Liver (tissue), 8 donors: ENCODE measurements at regions not wholly inside any gene's neighbourhood (a gene's known extent, or its start where the extent isn't known, plus 50 kb on each side); places are given as distances from the start of the nearest gene placed in this dataset.

Source experiments
- DNase-seq: peaks from one replicate; pipeline ENCODE4 v3.0.0-alpha.2; 2017; ENCODE audit warnings: low spot score
- H3K27ac ChIP-seq, 2 donors: one replicate each; pipeline ENCODE4 v1.7.0; 2013; ENCODE audit warnings: inconsistent platforms in 2 of 2, low read length in 2 of 2, control low read depth in 1 of 2, low read depth in 1 of 2, mild to moderate bottlenecking in 1 of 2
- H3K27me3 ChIP-seq, 4 donors: one replicate each; pipeline versions ENCODE4 v1.6.1 to v1.7.0; 2013; ENCODE audit warnings: low read length in 3 of 4, inconsistent platforms in 1 of 4, mild to moderate bottlenecking in 1 of 4, moderate library complexity in 1 of 4; ENCODE audit not compliant: control insufficient read depth in 4 of 4, insufficient read depth in 4 of 4
- H3K36me3 ChIP-seq, 4 donors: one replicate each; pipeline versions ENCODE4 v1.6.1 to v1.7.0; 2013; ENCODE audit warnings: low read length in 3 of 4, mild to moderate bottlenecking in 3 of 4, low read depth in 1 of 4, moderate library complexity in 1 of 4; ENCODE audit not compliant: control insufficient read depth in 4 of 4, insufficient read depth in 3 of 4
- H3K4me1 ChIP-seq, 4 donors: one replicate each; pipeline versions ENCODE4 v1.6.1 to v1.7.0; 2013; ENCODE audit warnings: low read length in 3 of 4, mild to moderate bottlenecking in 3 of 4, moderate library complexity in 1 of 4; ENCODE audit not compliant: control insufficient read depth in 4 of 4, insufficient read depth in 4 of 4
- H3K4me3 ChIP-seq, 3 donors: one replicate each; pipeline versions ENCODE4 v1.6.1 to v1.7.0; 2013; ENCODE audit warnings: low read length in 3 of 3, control low read depth in 1 of 3, low read depth in 1 of 3, mild to moderate bottlenecking in 1 of 3
- H3K9ac ChIP-seq, 2 donors: one replicate each; pipeline ENCODE4 v1.7.0; 2013; ENCODE audit warnings: low read length in 2 of 2, mild to moderate bottlenecking in 2 of 2, moderate library complexity in 2 of 2, control low read depth in 1 of 2, low read depth in 1 of 2
- H3K9me3 ChIP-seq, 4 donors: one replicate each; pipeline versions ENCODE4 v1.6.1 to v1.7.0; 2013; ENCODE audit warnings: low read length in 3 of 4; ENCODE audit not compliant: control insufficient read depth in 4 of 4
- EGR1 ChIP-seq, 2 donors: IDR thresholded peaks; 2 replicates each; pipeline ENCODE4 v1.6.1; 2016 to 2018; ENCODE audit warnings: antibody characterized with exemption in 2 of 2, low read depth in 2 of 2
- FOXA1 ChIP-seq: IDR thresholded peaks from 2 replicates; pipeline ENCODE4 v1.6.1; 2016; ENCODE audit warnings: antibody characterized with exemption
- FOXA2 ChIP-seq: IDR thresholded peaks from 2 replicates; pipeline ENCODE4 v1.6.1; 2016; ENCODE audit warnings: antibody characterized with exemption
- GABPA ChIP-seq, 2 donors: IDR thresholded peaks in 1 of 2; conservative IDR thresholded peaks in 1 of 2; 2 replicates each; pipeline ENCODE4 v1.6.1; 2016; ENCODE audit warnings: antibody characterized with exemption in 2 of 2, mild to moderate bottlenecking in 1 of 2, moderate library complexity in 1 of 2
- HNF4A ChIP-seq, 2 donors: conservative IDR thresholded peaks; 2 replicates each; pipeline ENCODE4 v1.6.1; 2016; ENCODE audit warnings: antibody characterized with exemption in 2 of 2, mild to moderate bottlenecking in 2 of 2
- HNF4G ChIP-seq: IDR thresholded peaks from 2 replicates; pipeline ENCODE4 v1.6.1; 2016; ENCODE audit warnings: antibody characterized with exemption
- JUND ChIP-seq, 2 donors: IDR thresholded peaks; 2 replicates each; pipeline ENCODE4 v1.6.1; 2016; ENCODE audit warnings: antibody characterized with exemption in 2 of 2
- MAX ChIP-seq: IDR thresholded peaks from 2 replicates; pipeline ENCODE4 v1.6.1; 2016; ENCODE audit warnings: antibody characterized with exemption
- NR2F2 ChIP-seq: IDR thresholded peaks from 2 replicates; pipeline ENCODE4 v1.6.1; 2016; ENCODE audit warnings: antibody characterized with exemption
- RAD21 ChIP-seq, 2 donors: IDR thresholded peaks; 2 replicates each; pipeline ENCODE4 v1.6.1; 2016; ENCODE audit warnings: antibody characterized with exemption in 2 of 2, mild to moderate bottlenecking in 2 of 2
- RXRA ChIP-seq, 2 donors: IDR thresholded peaks; 2 replicates each; pipeline ENCODE4 v1.6.1; 2017 to 2018; ENCODE audit warnings: antibody characterized with exemption in 2 of 2, mild to moderate bottlenecking in 1 of 2
- SP1 ChIP-seq: IDR thresholded peaks from 2 replicates; pipeline ENCODE4 v1.6.1; 2018; ENCODE audit warnings: antibody characterized with exemption, mild to moderate bottlenecking
- TAF1 ChIP-seq: conservative IDR thresholded peaks from 2 replicates; pipeline ENCODE4 v1.6.1; 2016; ENCODE audit warnings: antibody characterized with exemption, mild to moderate bottlenecking
- YY1 ChIP-seq: IDR thresholded peaks from 2 replicates; pipeline ENCODE4 v1.6.1; 2016; ENCODE audit warnings: antibody characterized with exemption, mild to moderate bottlenecking
- ZBTB33 ChIP-seq: IDR thresholded peaks from 2 replicates; pipeline ENCODE4 v1.6.1; 2016; ENCODE audit warnings: antibody characterized with exemption
- WGBS: extraction: QIAGEN DNeasy Blood & Tissue Kit; methylation state at CpG from one replicate; pipeline ENCODE4 v1.1.7; 2013; 5-methylcytosine and 5-hydroxymethylcytosine counted together
- TF ChIP-seq, protein P1 (sequence below): IDR thresholded peaks from 2 replicates; pipeline ENCODE4 v1.6.1; 2016; ENCODE audit warnings: antibody characterized with exemption, mild to moderate bottlenecking
- TF ChIP-seq, protein P2 (sequence below): IDR thresholded peaks from 2 replicates; pipeline ENCODE4 v1.6.1; 2016; ENCODE audit warnings: antibody characterized with exemption
- TF ChIP-seq, protein P3 (sequence below): fragments of 150-350 bp; IDR thresholded peaks from 2 replicates; pipeline ENCODE4 v1.5.1; 2017; ENCODE audit warnings: improper control_type of control experiment, low read depth, low read length; ENCODE audit not compliant: missing input control
- donor health status: healthy.
- donor health status: healthy.
- donor health status: healthy.
- donor health status: healthy.
- donor health status: healthy.

- Histone ChIP-seq H3K27me3 (no peaks in the 10 kb centered on the region), H3K27ac (no peak overlapping the region), H3K9me3 (peaks cover 0 to 2% (median 0%) of the 10 kb centered on the region in 4 donors), H3K9ac (no peak overlapping the region), H3K36me3 (no peaks in the 10 kb centered on the region), H3K4me1 (no peaks in the 10 kb centered on the region), H3K4me3 (no peak overlapping the region)
- no peak for DNase-seq
- TF ChIP-seq RAD21 (IDR thresholded peaks at IDR 0.05) (no peak), NR2F2 (no peak), FOXA2 (no peak), FOXA1 (no peak), EGR1 (IDR thresholded peaks at IDR 0.05; ENCODE audit: low read depth in 2 of 2) (no peak), SP1 (no peak), ZBTB33 (no peak), HNF4G (no peak), MAX (no peak), YY1 (no peak), HNF4A (conservative IDR thresholded peaks at IDR 0.05) (no peak), GABPA (IDR thresholded peaks at IDR 0.05 in 1 of 2, conservative IDR thresholded peaks at IDR 0.05 in 1 of 2) (no peak), TAF1 (no peak), JUND (IDR thresholded peaks at IDR 0.05) (no peak), RXRA (IDR thresholded peaks at IDR 0.05) (no peak)
- TF ChIP-seq, protein P1, sequence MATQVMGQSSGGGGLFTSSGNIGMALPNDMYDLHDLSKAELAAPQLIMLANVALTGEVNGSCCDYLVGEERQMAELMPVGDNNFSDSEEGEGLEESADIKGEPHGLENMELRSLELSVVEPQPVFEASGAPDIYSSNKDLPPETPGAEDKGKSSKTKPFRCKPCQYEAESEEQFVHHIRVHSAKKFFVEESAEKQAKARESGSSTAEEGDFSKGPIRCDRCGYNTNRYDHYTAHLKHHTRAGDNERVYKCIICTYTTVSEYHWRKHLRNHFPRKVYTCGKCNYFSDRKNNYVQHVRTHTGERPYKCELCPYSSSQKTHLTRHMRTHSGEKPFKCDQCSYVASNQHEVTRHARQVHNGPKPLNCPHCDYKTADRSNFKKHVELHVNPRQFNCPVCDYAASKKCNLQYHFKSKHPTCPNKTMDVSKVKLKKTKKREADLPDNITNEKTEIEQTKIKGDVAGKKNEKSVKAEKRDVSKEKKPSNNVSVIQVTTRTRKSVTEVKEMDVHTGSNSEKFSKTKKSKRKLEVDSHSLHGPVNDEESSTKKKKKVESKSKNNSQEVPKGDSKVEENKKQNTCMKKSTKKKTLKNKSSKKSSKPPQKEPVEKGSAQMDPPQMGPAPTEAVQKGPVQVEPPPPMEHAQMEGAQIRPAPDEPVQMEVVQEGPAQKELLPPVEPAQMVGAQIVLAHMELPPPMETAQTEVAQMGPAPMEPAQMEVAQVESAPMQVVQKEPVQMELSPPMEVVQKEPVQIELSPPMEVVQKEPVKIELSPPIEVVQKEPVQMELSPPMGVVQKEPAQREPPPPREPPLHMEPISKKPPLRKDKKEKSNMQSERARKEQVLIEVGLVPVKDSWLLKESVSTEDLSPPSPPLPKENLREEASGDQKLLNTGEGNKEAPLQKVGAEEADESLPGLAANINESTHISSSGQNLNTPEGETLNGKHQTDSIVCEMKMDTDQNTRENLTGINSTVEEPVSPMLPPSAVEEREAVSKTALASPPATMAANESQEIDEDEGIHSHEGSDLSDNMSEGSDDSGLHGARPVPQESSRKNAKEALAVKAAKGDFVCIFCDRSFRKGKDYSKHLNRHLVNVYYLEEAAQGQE = no peak
- TF ChIP-seq, protein P2, sequence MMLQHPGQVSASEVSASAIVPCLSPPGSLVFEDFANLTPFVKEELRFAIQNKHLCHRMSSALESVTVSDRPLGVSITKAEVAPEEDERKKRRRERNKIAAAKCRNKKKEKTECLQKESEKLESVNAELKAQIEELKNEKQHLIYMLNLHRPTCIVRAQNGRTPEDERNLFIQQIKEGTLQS = no peak
- TF ChIP-seq, protein P3, sequence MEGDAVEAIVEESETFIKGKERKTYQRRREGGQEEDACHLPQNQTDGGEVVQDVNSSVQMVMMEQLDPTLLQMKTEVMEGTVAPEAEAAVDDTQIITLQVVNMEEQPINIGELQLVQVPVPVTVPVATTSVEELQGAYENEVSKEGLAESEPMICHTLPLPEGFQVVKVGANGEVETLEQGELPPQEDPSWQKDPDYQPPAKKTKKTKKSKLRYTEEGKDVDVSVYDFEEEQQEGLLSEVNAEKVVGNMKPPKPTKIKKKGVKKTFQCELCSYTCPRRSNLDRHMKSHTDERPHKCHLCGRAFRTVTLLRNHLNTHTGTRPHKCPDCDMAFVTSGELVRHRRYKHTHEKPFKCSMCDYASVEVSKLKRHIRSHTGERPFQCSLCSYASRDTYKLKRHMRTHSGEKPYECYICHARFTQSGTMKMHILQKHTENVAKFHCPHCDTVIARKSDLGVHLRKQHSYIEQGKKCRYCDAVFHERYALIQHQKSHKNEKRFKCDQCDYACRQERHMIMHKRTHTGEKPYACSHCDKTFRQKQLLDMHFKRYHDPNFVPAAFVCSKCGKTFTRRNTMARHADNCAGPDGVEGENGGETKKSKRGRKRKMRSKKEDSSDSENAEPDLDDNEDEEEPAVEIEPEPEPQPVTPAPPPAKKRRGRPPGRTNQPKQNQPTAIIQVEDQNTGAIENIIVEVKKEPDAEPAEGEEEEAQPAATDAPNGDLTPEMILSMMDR = no peak
- WGBS = 55% methylated on average over 2 of the region's 2 CpGs
Measured at GRCh38 chr7:145211211-145211610, 375.4 kb upstream of the TPK1 start.
